IMR-90 (cell line): ENCODE measurements at regions not wholly inside any gene's neighbourhood (a gene's known extent, or its start where the extent isn't known, plus 50 kb on each side); places are given as distances from the start of the nearest gene placed in this dataset.

ENCODE experiments used
- ATAC-seq: fragments of 200-7000 bp; cut with Tn5 transposase; 2 replicates; pipeline ENCODE4 v1.9.1; 2020; ENCODE audit warnings: low read depth, mild to moderate bottlenecking, moderate library complexity
- BruUV-seq: library from RNA; stranded (reverse); fragments of 400-500 nt; replicated peaks from 2 replicates; lab custom pipeline; 2021; lab: Mats Ljungman, UMichigan
- CTCF ChIA-PET: fragments of 300-600 bp; formaldehyde crosslinking; extraction: SDS; loops from one replicate; lab custom pipeline; 2021; ENCODE audit warnings: antibody characterized with exemption; lab: Yijun Ruan, JAX
- POLR2A ChIA-PET: fragments of 300-600 bp; sonication (Branson Sonifier 250); formaldehyde crosslinking; loops from one replicate; lab custom pipeline; 2022; ENCODE audit warnings: antibody characterized with exemption; ENCODE audit not compliant: unreplicated experiment; lab: Charles Lee
- DNase-seq: peaks from one replicate; pipeline ENCODE4 v3.0.0; 2013
- H2AFZ ChIP-seq: replicated peaks from 2 replicates; pipeline ENCODE3; 2013; ENCODE audit warnings: low read length, mild to moderate bottlenecking; ENCODE audit not compliant: poor library complexity
- H2AK5ac ChIP-seq: 2 replicates; pipeline ENCODE4 v1.6.1; 2013; ENCODE audit warnings: low read depth, low read length, inconsistent platforms
- H2AK9ac ChIP-seq: replicated peaks from 2 replicates; pipeline ENCODE3; 2013; ENCODE audit warnings: mild to moderate bottlenecking, low read depth, low read length, moderate library complexity; ENCODE audit not compliant: poor library complexity
- H2BK120ac ChIP-seq: 2 replicates; pipeline ENCODE4 v1.6.1; 2013; ENCODE audit warnings: low read depth, low read length, inconsistent platforms
- H2BK15ac ChIP-seq: 3 replicates; pipeline ENCODE4 v1.6.1; 2013; ENCODE audit warnings: low read depth, low read length, inconsistent platforms
- H2BK20ac ChIP-seq: 2 replicates; pipeline ENCODE4 v1.6.1; 2013; ENCODE audit warnings: low read depth, mild to moderate bottlenecking, inconsistent platforms, low read length, moderate library complexity
- H2BK5ac ChIP-seq: 2 replicates; pipeline ENCODE4 v1.6.1; 2013; ENCODE audit warnings: mild to moderate bottlenecking, low read depth, low read length, inconsistent platforms; ENCODE audit not compliant: poor library complexity, severe bottlenecking
- H3K14ac ChIP-seq: replicated peaks from 2 replicates; pipeline ENCODE4 v1.6.1; 2013; ENCODE audit warnings: low read depth, low read length, inconsistent platforms
- H3K18ac ChIP-seq: 2 replicates; pipeline ENCODE4 v1.6.1; 2013; ENCODE audit warnings: low read depth, low read length, control low read depth
- H3K23ac ChIP-seq: 2 replicates; pipeline ENCODE4 v1.6.1; 2013; ENCODE audit warnings: low read depth, low read length, inconsistent platforms
- H3K27ac ChIP-seq: 2 replicates; pipeline ENCODE4 v1.5.1; 2013; ENCODE audit warnings: mild to moderate bottlenecking, control low read depth, low read length; ENCODE audit not compliant: insufficient read depth
- H3K27me3 ChIP-seq: 2 replicates; pipeline ENCODE4 v1.6.1; 2013; ENCODE audit warnings: low read length; ENCODE audit not compliant: control insufficient read depth, insufficient read depth
- H3K36me3 ChIP-seq: 2 replicates; pipeline ENCODE4 v1.6.1; 2013; ENCODE audit warnings: low read length, mixed read lengths; ENCODE audit not compliant: control insufficient read depth, insufficient read depth
- H3K4ac ChIP-seq: 2 replicates; pipeline ENCODE4 v1.6.1; 2013; ENCODE audit warnings: low read depth, low read length, inconsistent platforms
- H3K4me1 ChIP-seq: 2 replicates; pipeline ENCODE4 v1.6.1; 2013; ENCODE audit warnings: low read length, mixed read lengths; ENCODE audit not compliant: control insufficient read depth, insufficient read depth
- H3K4me2 ChIP-seq: 2 replicates; pipeline ENCODE4 v1.6.1; 2013; ENCODE audit warnings: low read depth, mild to moderate bottlenecking, control low read depth, low read length, moderate library complexity
- H3K4me3 ChIP-seq: 2 replicates; pipeline ENCODE4 v1.5.1; 2013; ENCODE audit warnings: low read depth, mild to moderate bottlenecking, control low read depth, low read length, moderate library complexity; ENCODE audit not compliant: insufficient read depth
- H3K56ac ChIP-seq: 2 replicates; pipeline ENCODE4 v1.6.1; 2013; ENCODE audit warnings: low read length, inconsistent platforms; ENCODE audit not compliant: insufficient read depth; ENCODE audit errors: extremely low read depth
- H3K79me1 ChIP-seq, 2 experiments: 2 replicates each; pipeline ENCODE4 v1.6.1; 2013; ENCODE audit warnings: low read length in 2 of 2, inconsistent platforms in 1 of 2, low read depth in 1 of 2
- H3K9ac ChIP-seq: 2 replicates; pipeline ENCODE4 v1.6.1; 2013; ENCODE audit warnings: low read depth, low read length, control low read depth
- H3K9me1 ChIP-seq: 2 replicates; pipeline ENCODE4 v1.6.1; 2013; ENCODE audit warnings: low read length, inconsistent platforms; ENCODE audit not compliant: insufficient read depth
- H3K9me3 ChIP-seq: 2 replicates; pipeline ENCODE4 v1.6.1; 2013; ENCODE audit warnings: low read length; ENCODE audit not compliant: control insufficient read depth, insufficient read depth
- H4K20me1 ChIP-seq: 2 replicates; pipeline ENCODE4 v1.6.1; 2013; ENCODE audit warnings: low read length, inconsistent platforms; ENCODE audit not compliant: insufficient read depth
- H4K5ac ChIP-seq: 2 replicates; pipeline ENCODE4 v1.6.1; 2013; ENCODE audit warnings: mild to moderate bottlenecking, low read depth, low read length, control low read depth
- H4K8ac ChIP-seq, 2 experiments: 2 replicates each; pipeline ENCODE4 v1.6.1; 2013; ENCODE audit warnings: low read depth in 2 of 2, low read length in 2 of 2, control low read depth in 1 of 2, inconsistent platforms in 1 of 2
- H4K91ac ChIP-seq: 2 replicates; pipeline ENCODE4 v1.6.1; 2013; ENCODE audit warnings: low read depth, low read length, inconsistent platforms; ENCODE audit not compliant: insufficient read depth
- BHLHE40 ChIP-seq: fragments of 150-350 bp; IDR thresholded peaks from 2 replicates; pipeline ENCODE4 v1.6.1; 2016; ENCODE audit warnings: mild to moderate bottlenecking, low read depth, low read length
- CEBPB ChIP-seq: IDR thresholded peaks from 2 replicates; pipeline ENCODE4 v1.6.1; 2012; ENCODE audit warnings: low read depth, low read length, improper control_type of control experiment
- CTCF ChIP-seq: conservative IDR thresholded peaks from 2 replicates; pipeline ENCODE4 v1.5.1; 2012; ENCODE audit warnings: mild to moderate bottlenecking, low read depth, low read length, improper control_type of control experiment
- FOS ChIP-seq: fragments of 150-350 bp; IDR thresholded peaks from 2 replicates; pipeline ENCODE4 v1.6.1; 2016; ENCODE audit warnings: low read depth, low read length
- NFE2L2 ChIP-seq: fragments of 150-350 bp; IDR thresholded peaks from 2 replicates; pipeline ENCODE4 v1.6.1; 2016; ENCODE audit warnings: low read depth, mild to moderate bottlenecking, low read length
- RFX5 ChIP-seq: IDR thresholded peaks from 2 replicates; pipeline ENCODE4 v1.8.0; 2012; ENCODE audit warnings: low read depth, mild to moderate bottlenecking, low read length, moderate library complexity
- USF2 ChIP-seq: fragments of 150-350 bp; IDR thresholded peaks from 2 replicates; pipeline ENCODE4 v1.6.1; 2017; ENCODE audit warnings: mild to moderate bottlenecking, antibody characterized with exemption, low read length, low read depth
- WGBS, 2 experiments: methylation state at CpG; one replicate each; pipeline versions ENCODE4 v1.1.5 to v1.1.7; 2013; ENCODE audit warnings: missing lambda C conversion rate in 2 of 2; ENCODE audit not compliant: insufficient read length in 1 of 2; ENCODE audit errors: extremely low coverage in 2 of 2; 5-methylcytosine and 5-hydroxymethylcytosine counted together
- dilution Hi-C: fragments of 300-500 bp; cut with HindIII; formaldehyde crosslinking; loops from one replicate; pipeline ENCODE4 v1.14.3; 2018; ENCODE audit warnings: low sequenced_read_pairs; ENCODE audit not compliant: unreplicated experiment
- in situ Hi-C: fragments of 300-500 bp; cut with MboI; formaldehyde crosslinking; loops from 3 replicates; pipeline ENCODE4 v1.14.3; 2019; ENCODE audit warnings: low sequenced_read_pairs, inconsistent platforms, mixed read lengths
- intact Hi-C: fragments of 100-400 bp; cut with micrococcal nuclease; formaldehyde crosslinking; loops from 2 replicates; pipeline ENCODE4 v1.10.0; 2022
- TF ChIP-seq, protein P1 (sequence below): fragments of 150-350 bp; IDR thresholded peaks from 2 replicates; pipeline ENCODE4 v1.6.1; 2016; ENCODE audit warnings: low read depth, mild to moderate bottlenecking, low read length, moderate library complexity, borderline replicate concordance

- Histone ChIP-seq H2AFZ (peak overlapping the region; percentile 77), H2BK15ac (peak overlapping the region; percentile 88; the same call in 2 of the 3 replicates), H3K27ac (no peak overlapping the region), H2AK9ac (no peak overlapping the region), H3K9me3 (no peaks in the 10 kb centered on the region), H3K18ac (peak overlapping the region; percentile 13; the same call in 1 of the 2 replicates), H3K4me3 (no peak overlapping the region), H3K56ac (peak overlapping the region; percentile 25; the same call in 1 of the 2 replicates), H4K8ac (peak overlapping the region; percentile 4 to 73; a peak in 2 of 4 replicates), H4K20me1 (no peaks in the 10 kb centered on the region), H3K9me1 (peaks cover 32% of the 10 kb centered on the region), H3K4me2 (no peak overlapping the region), H2BK20ac (peak overlapping the region; percentile 89), H3K4me1 (peaks cover 14% of the 10 kb centered on the region), H3K4ac (peak overlapping the region; percentile 82), H2AK5ac (peak overlapping the region; percentile 75), H3K79me1 (no peaks in the 10 kb centered on the region), H3K9ac (no peak overlapping the region), H3K27me3 (no peaks in the 10 kb centered on the region), H2BK120ac (peak overlapping the region; percentile 84), H3K23ac (peak overlapping the region; percentile 65), H3K14ac (peak overlapping the region; percentile 80), H4K91ac (peak overlapping the region; percentile 53; the same call in 1 of the 2 replicates), H2BK5ac (peak overlapping the region; percentile 67), H3K36me3 (no peaks in the 10 kb centered on the region), H4K5ac (no peak overlapping the region; the same call in 1 of the 2 replicates)
- intact Hi-C loops, result no loop called here
- dilution Hi-C loops, result no loop called here
- TF ChIP-seq BHLHE40, result no peak
- TF ChIP-seq CTCF, result no peak
- TF ChIP-seq CEBPB, result no peak
- no peak for TF ChIP-seq FOS
- no peak for TF ChIP-seq RFX5
- TF ChIP-seq, protein P1, sequence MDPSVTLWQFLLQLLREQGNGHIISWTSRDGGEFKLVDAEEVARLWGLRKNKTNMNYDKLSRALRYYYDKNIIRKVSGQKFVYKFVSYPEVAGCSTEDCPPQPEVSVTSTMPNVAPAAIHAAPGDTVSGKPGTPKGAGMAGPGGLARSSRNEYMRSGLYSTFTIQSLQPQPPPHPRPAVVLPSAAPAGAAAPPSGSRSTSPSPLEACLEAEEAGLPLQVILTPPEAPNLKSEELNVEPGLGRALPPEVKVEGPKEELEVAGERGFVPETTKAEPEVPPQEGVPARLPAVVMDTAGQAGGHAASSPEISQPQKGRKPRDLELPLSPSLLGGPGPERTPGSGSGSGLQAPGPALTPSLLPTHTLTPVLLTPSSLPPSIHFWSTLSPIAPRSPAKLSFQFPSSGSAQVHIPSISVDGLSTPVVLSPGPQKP, result no peak
- TF ChIP-seq USF2, result no peak
- TF ChIP-seq NFE2L2, result no peak
- WGBS, 2 experiments, result no CpG with 5 or more reads among the region's 4 CpGs
- POLR2A ChIA-PET, result no interaction called here
- BruUV-seq, result no TSS peak
- ATAC-seq (no peak), DNase-seq (no peak)
- in situ Hi-C loops, result no loop called here
- CTCF ChIA-PET, result interaction anchor here (1.3 kb wide), 1 partner anchor 37 kb away, joined by 3 read pairs; no protein-coding TSS in a partner anchor
Observed at GRCh38 chr6:40961831-40962230, 77.2 kb downstream of the UNC5CL start.
